ENCODE measurements at regions not wholly inside any gene's neighbourhood (a gene's known extent, or its start where the extent isn't known, plus 50 kb on each side); places are given as distances from the start of the nearest gene placed in this dataset.

DNA sequence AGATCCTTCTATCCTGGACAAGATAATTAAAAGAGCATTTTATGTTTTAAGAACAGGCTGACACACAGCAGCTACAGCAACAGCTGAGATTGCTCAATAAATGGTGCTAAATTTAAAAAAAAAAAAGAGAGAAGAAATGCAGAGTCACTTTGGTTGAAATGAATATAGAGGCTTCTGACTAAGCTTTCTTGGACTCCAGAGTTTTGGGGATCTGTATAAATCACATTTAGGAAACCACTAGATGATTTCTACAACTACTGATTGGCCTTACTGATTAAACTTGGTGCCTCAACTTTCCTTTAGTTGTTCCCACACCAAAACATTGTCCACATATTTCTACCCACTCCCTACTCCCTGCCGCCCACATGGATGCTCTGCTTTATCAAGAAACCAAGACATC lies 132.9 kb upstream of the ZBTB20 start:
- H2BK12ac ChIP-seq (ENCODE audit: insufficient read length, low read depth, low read length): no peak overlapping the region
- Mint-ChIP-seq H3K4me3 (no peak overlapping the region), H3K9me3 (no peaks in the 10 kb centered on the region), H3K4me1 (no peaks in the 10 kb centered on the region), H3K36me3 (ENCODE audit: insufficient read depth in 1 of 3, low read depth in 3 of 3) (no peaks in the 10 kb centered on the region; a peak in 1 of 7 replicates), H3K27me3 (ENCODE audit: low read depth) (no peaks in the 10 kb centered on the region), H3K27ac (no peak overlapping the region)
- H2AK5ac ChIP-seq (ENCODE audit: insufficient read length, low read length): no peak overlapping the region
- no peaks in the 10 kb centered on the region for H4K20me1 ChIP-seq (ENCODE audit: control insufficient read depth, insufficient read depth, insufficient read length)
- H2BK15ac ChIP-seq (ENCODE audit: low read depth, low read length): no peak overlapping the region
- no peak overlapping the region for H4K5ac ChIP-seq (ENCODE audit: insufficient read length, low read depth, low read length)
- DNase-seq: no peak
- no peak overlapping the region for H3K4me2 ChIP-seq (ENCODE audit: insufficient read depth, insufficient read length, low read length)
- no peak overlapping the region for H3T11ph ChIP-seq (ENCODE audit: low read length)
- H3K18ac ChIP-seq (ENCODE audit: insufficient read length, low read depth, low read length): no peak overlapping the region
- H3K14ac ChIP-seq (ENCODE audit: insufficient read depth, low read length): no peak overlapping the region
- no peak overlapping the region for H4K91ac ChIP-seq (ENCODE audit: insufficient read length, low read depth, low read length)
- no peaks in the 10 kb centered on the region for H3K9me3 ChIP-seq (ENCODE audit: control insufficient read depth, low read depth, low read length)
- H3K27me3 ChIP-seq (ENCODE audit: insufficient read depth, low read length): no peaks in the 10 kb centered on the region
- WGBS (ENCODE audit: extremely low coverage, insufficient read length, low lambda C conversion rate): no CpG with 5 or more reads among the region's 1 CpG
- no peaks in the 10 kb centered on the region for H3K4me1 ChIP-seq (ENCODE audit: insufficient read depth, low read length)
- no peak overlapping the region for H2AFZ ChIP-seq (ENCODE audit: low read length)
- TF ChIP-seq, protein P1, sequence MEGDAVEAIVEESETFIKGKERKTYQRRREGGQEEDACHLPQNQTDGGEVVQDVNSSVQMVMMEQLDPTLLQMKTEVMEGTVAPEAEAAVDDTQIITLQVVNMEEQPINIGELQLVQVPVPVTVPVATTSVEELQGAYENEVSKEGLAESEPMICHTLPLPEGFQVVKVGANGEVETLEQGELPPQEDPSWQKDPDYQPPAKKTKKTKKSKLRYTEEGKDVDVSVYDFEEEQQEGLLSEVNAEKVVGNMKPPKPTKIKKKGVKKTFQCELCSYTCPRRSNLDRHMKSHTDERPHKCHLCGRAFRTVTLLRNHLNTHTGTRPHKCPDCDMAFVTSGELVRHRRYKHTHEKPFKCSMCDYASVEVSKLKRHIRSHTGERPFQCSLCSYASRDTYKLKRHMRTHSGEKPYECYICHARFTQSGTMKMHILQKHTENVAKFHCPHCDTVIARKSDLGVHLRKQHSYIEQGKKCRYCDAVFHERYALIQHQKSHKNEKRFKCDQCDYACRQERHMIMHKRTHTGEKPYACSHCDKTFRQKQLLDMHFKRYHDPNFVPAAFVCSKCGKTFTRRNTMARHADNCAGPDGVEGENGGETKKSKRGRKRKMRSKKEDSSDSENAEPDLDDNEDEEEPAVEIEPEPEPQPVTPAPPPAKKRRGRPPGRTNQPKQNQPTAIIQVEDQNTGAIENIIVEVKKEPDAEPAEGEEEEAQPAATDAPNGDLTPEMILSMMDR (conservative IDR thresholded peaks at IDR 0.05): no peak
- H3K23ac ChIP-seq (ENCODE audit: insufficient read length, low read depth, low read length): no peak overlapping the region
- no peak overlapping the region for H3K9ac ChIP-seq (ENCODE audit: extremely low read depth, insufficient read length, low read length)
- H3K79me1 ChIP-seq (ENCODE audit: insufficient read depth, low read depth, low read length, poor library complexity, severe bottlenecking): no peaks in the 10 kb centered on the region
- no peak overlapping the region for H2BK120ac ChIP-seq (ENCODE audit: low read depth, low read length, poor library complexity, severe bottlenecking)
- H4K8ac ChIP-seq (replicated peaks; ENCODE audit: insufficient read length, low read depth, low read length): no peak overlapping the region
- no peak overlapping the region for H2BK20ac ChIP-seq (ENCODE audit: low read depth, low read length, poor library complexity, severe bottlenecking)
- no peaks in the 10 kb centered on the region for H3K79me2 ChIP-seq (ENCODE audit: insufficient read depth, low read length)
- H3K4ac ChIP-seq (ENCODE audit: low read depth, low read length): no peak overlapping the region
- H3K23me2 ChIP-seq (ENCODE audit: insufficient read length, low read depth, low read length, poor library complexity, severe bottlenecking): no peaks in the 10 kb centered on the region
- no peak overlapping the region for H3K27ac ChIP-seq (ENCODE audit: insufficient read length, low read depth, low read length)
- no peak overlapping the region for H3K56ac ChIP-seq (ENCODE audit: insufficient read length, low read depth, low read length)
- no peak overlapping the region for H2BK5ac ChIP-seq (ENCODE audit: insufficient read length, low read length)

Measured in H9 (cell line).